Heart right ventricle (tissue), 16 donors: ENCODE measurements at regions not wholly inside any gene's neighbourhood (a gene's known extent, or its start where the extent isn't known, plus 50 kb on each side); places are given as distances from the start of the nearest gene placed in this dataset.
"Not testable (repeated sequence)": the region's sequence is repeated elsewhere in the genome, so short reads cannot be mapped to it uniquely, and the experiment has no call there.

Experiments
- ATAC-seq, 8 donors: fragments of 200-7000 bp; cut with Tn5 transposase; one replicate each; pipeline ENCODE4 v1.9.1; 2020; ENCODE audit warnings: mild to moderate bottlenecking in 8 of 8, moderate library complexity in 8 of 8, moderate number of reproducible peaks in 1 of 8
- DNase-seq, 2 donors: peaks; one replicate each; pipeline ENCODE4 v3.0.0-alpha.2; 2020
- H3K27ac ChIP-seq, 10 donors: fragments of 200-600 bp; sonication (generic) in 2 of 10; one replicate each; pipeline versions ENCODE4 v1.5.0 to v1.8.0; 2020 to 2022; ENCODE audit warnings: mild to moderate bottlenecking in 3 of 10
- H3K27me3 ChIP-seq, 7 donors: fragments of 200-600 bp; one replicate each; pipeline ENCODE4 v1.8.0; 2021 to 2022; ENCODE audit warnings: mild to moderate bottlenecking in 2 of 7
- H3K36me3 ChIP-seq, 9 donors: fragments of 200-600 bp; sonication (generic) in 1 of 9; one replicate each; pipeline versions ENCODE4 v1.5.0 to v1.8.0; 2020 to 2022; ENCODE audit warnings: mild to moderate bottlenecking in 2 of 9
- H3K4me1 ChIP-seq, 9 donors: fragments of 200-600 bp; sonication (generic) in 1 of 9; one replicate each; pipeline versions ENCODE4 v1.5.0 to v1.8.0; 2020 to 2022; ENCODE audit warnings: mild to moderate bottlenecking in 4 of 9
- H3K4me3 ChIP-seq, 10 donors: fragments of 200-600 bp; sonication (generic) in 2 of 10; one replicate each; pipeline versions ENCODE4 v1.5.0 to v1.8.0; 2020 to 2022; ENCODE audit warnings: mild to moderate bottlenecking in 7 of 10, moderate library complexity in 2 of 10
- H3K9me3 ChIP-seq, 11 donors: fragments of 200-600 bp in 10 of 11; sonication (generic) in 2 of 11; one replicate each; pipeline versions ENCODE4 v1.5.0 to v1.8.0; 2013 to 2022; ENCODE audit warnings: mild to moderate bottlenecking in 2 of 11, control low read depth in 1 of 11, moderate library complexity in 1 of 11
- CTCF ChIP-seq, 9 donors: fragments of 200-600 bp; sonication (generic) in 2 of 9; IDR thresholded peaks; one replicate each; pipeline versions ENCODE4 v1.5.0 to v1.8.0; 2021 to 2022; ENCODE audit warnings: antibody characterized with exemption in 9 of 9, mild to moderate bottlenecking in 5 of 9, moderate library complexity in 1 of 9
- WGBS, 2 donors: extraction: QIAGEN DNeasy Blood & Tissue Kit; methylation state at CpG; one replicate each; pipeline ENCODE4 v1.1.7; 2013; ENCODE audit warnings: inconsistent platforms in 1 of 2; 5-methylcytosine and 5-hydroxymethylcytosine counted together
- intact Hi-C, 10 donors: fragments of 100-400 bp; cut with DNase I; formaldehyde crosslinking; loops; one replicate each; pipeline versions ENCODE4 v1.11.1 to v1.14.2; 2022
- donor health status: Arrhythmogenic right ventricular cardiomyopathy.
- donor health status: ischemic (EF 13 %, LVEDD 7.1; RV severe dilation, severe dysfunction).
- donor health status: healthy with polysubstance abuse.
- donor health status: DM: no; HTN: yes; CAD: no.
- donor health status: DM: no; HTN: no; CAD: no.
- donor health status: ischemic (EF 25% LVEDD 6.9; RV normal size, moderate dysfunction).
- donor health status: ischemic (EF 25% LVEDD 5.7; RV mildly dilated, moderate dysfunction).
- donor health status: healthy.
- donor health status: DM: yes; HTN: yes; CAD: no.
- donor health status: Ischemic cardiomyopathy.
- donor health status: ischemic (EF 35%, LVEDD 5.7; RV mildly dilated, moderate dysfunction).
- donor health status: nonischemic (EF 11% LVEDD 7.7; RV severe dilation, severe dysfunction).
- donor health status: DM: yes; HTN: yes; CAD: no.
- donor health status: PGD.
- donor health status: ischemic (EF 29% LVEDD 5.4; RV normal size, mild dysfunction).
- donor health status: nonischemic (EF 23%, LVEDD 6.1; RV moderate dilation, normal function).

- intact Hi-C loops: loop anchor here in 5 of 10 donors (5.0 to 10.0 kb wide), 5 partner anchors 150 to 473 kb away; no protein-coding TSS in a partner anchor
- no peak for TF ChIP-seq CTCF (IDR thresholded peaks at IDR 0.05)
- DNase-seq (no peak), ATAC-seq (peak in 1 of 8 donors; percentile 23)
- peaks cover 0 to 4% (median 0%) of the 10 kb centered on the region in 9 donors for H3K4me1 ChIP-seq
- H3K27me3 ChIP-seq: peaks cover 0 to 7% (median 0%) of the 10 kb centered on the region in 7 donors
- no peak overlapping the region for H3K4me3 ChIP-seq
- H3K27ac ChIP-seq: no peak overlapping the region
- H3K9me3 ChIP-seq: no peaks in the 10 kb centered on the region
- WGBS, 2 donors: 31 to 32% methylated on average over 3 of the region's 3 CpGs
- H3K36me3 ChIP-seq: no peaks in the 10 kb centered on the region
These were observed 80.3 kb upstream of the PWP1 start for GRCh38 chr12:107605293-107605692.

GRCh38 chr12:107607464-107608392, 77.9 kb upstream of the PWP1 start:
- peak; percentile 46 to 84 (median 82) for ATAC-seq
- Histone ChIP-seq H3K9me3 (no peaks in the 10 kb centered on the region), H3K36me3 (no peaks in the 10 kb centered on the region), H3K27ac (no peak overlapping the region), H3K4me3 (no peak overlapping the region), H3K27me3 (peaks cover 0 to 7% (median 0%) of the 10 kb centered on the region in 7 donors), H3K4me1 (peaks cover 0 to 9% (median 0%) of the 10 kb centered on the region in 9 donors)
- peak; percentile 87 to 95 (median 93) for TF ChIP-seq CTCF (IDR thresholded peaks at IDR 0.05)
- DNase-seq: peak; percentile 78 to 80
- intact Hi-C loops: loop anchor here in 9 of 10 donors (1.0 to 10.0 kb wide), 9 partner anchors 153 to 477 kb away; no protein-coding TSS in a partner anchor
- 28 to 31% methylated on average over 21 of the region's 21 CpGs for WGBS, 2 donors

DNA sequence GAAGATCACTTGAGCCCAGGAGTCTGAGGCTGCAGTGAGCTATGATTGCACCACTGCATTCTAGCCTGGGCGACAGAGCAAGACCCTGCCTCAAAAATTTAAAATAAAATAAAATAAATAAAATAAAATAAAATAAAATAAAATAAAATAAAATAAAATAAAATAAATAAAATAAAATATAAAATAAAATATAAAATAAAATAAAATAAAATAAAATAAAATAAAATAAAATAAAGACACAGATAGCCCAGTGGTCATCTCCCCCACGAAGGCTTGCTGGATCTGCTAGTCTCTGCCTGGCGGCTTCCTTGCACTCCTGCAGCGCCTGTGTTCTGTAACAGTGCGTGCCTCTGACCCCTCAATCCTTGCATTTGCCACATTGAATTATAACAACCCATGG, 76.8 kb upstream of the PWP1 start:
- not testable (repeated sequence) for H3K27me3 ChIP-seq, H3K9me3 ChIP-seq, DNase-seq, ATAC-seq, H3K27ac ChIP-seq, H3K4me1 ChIP-seq, H3K36me3 ChIP-seq, H3K4me3 ChIP-seq
- intact Hi-C loops: loop anchor here in 6 of 10 donors (2.0 to 10.0 kb wide), 6 partner anchors 154 to 476 kb away; no protein-coding TSS in a partner anchor
- WGBS, 2 donors: 89 to 91% methylated on average over 5 of the region's 5 CpGs

- peaks cover 0 to 7% (median 0%) of the 10 kb centered on the region in 7 donors for H3K27me3 ChIP-seq
- H3K36me3 ChIP-seq: no peaks in the 10 kb centered on the region
- H3K4me1 ChIP-seq: peaks cover 0 to 9% (median 0%) of the 10 kb centered on the region in 9 donors
- no peak overlapping the region for H3K27ac ChIP-seq
- 29 to 35% methylated on average over 20 of the region's 20 CpGs for WGBS, 2 donors
- TF ChIP-seq CTCF (IDR thresholded peaks at IDR 0.05): peak; percentile 27 to 73 (median 57)
- intact Hi-C loops: loop anchor here in 1 of 10 donors (2.0 kb wide), 1 partner anchor 477 kb away; no protein-coding TSS in a partner anchor
- H3K4me3 ChIP-seq: no peak overlapping the region
- DNase-seq (peak; percentile 19 to 21), ATAC-seq (peak in 2 of 8 donors; percentile 19 to 40)
- H3K9me3 ChIP-seq: no peaks in the 10 kb centered on the region
These were observed 75.4 kb upstream of the PWP1 start for GRCh38 chr12:107610021-107610859.
